Testis (tissue), 2 donors: ENCODE measurements at regions not wholly inside any gene's neighbourhood (a gene's known extent, or its start where the extent isn't known, plus 50 kb on each side); places are given as distances from the start of the nearest gene placed in this dataset.

ENCODE experiments used
- CTCF ChIP-seq, 3 experiments: fragments of 450-650 bp in 2 of 3; fragments of 200-600 bp in 1 of 3; sonication (generic) in 1 of 3; IDR thresholded peaks; one replicate each; pipeline ENCODE4 v1.5.1; 2016 to 2019; ENCODE audit warnings: antibody characterized with exemption in 3 of 3, mild to moderate bottlenecking in 2 of 3, moderate library complexity in 1 of 3
- POLR2A ChIP-seq: fragments of 450-650 bp; IDR thresholded peaks from one replicate; pipeline ENCODE4 v1.6.1; 2017; ENCODE audit warnings: antibody characterized with exemption, mild to moderate bottlenecking, moderate library complexity

DNA sequence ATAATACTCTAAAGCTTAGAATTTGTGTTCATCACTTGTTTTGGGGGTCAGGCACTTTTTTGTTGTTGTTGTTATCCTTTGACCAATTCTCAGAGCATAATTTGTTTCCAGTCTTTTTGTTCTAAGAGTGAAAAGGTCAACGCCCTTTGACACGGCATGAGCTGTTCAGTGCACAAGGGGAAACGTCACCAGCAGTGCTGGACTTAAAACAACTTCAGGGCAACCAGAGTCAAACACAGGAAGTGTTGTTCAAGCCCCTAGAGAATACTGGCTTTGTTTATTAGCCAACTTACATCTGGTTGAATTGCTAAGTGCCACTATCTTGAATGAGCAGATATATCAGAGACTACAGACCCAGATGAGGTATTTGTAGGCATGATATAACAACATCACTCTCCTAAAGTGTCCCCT lies 368.9 kb downstream of the TMEM161B start:
- TF ChIP-seq CTCF (IDR thresholded peaks at IDR 0.05): no peak
- no peak for TF ChIP-seq POLR2A
